ENCODE measurements at regions not wholly inside any gene's neighbourhood (a gene's known extent, or its start where the extent isn't known, plus 50 kb on each side); places are given as distances from the start of the nearest gene placed in this dataset.
"Not testable (repeated sequence)": the region's sequence is repeated elsewhere in the genome, so short reads cannot be mapped to it uniquely, and the experiment has no call there.

- no peaks in the 10 kb centered on the region for H3K27me3 ChIP-seq (ENCODE audit: insufficient read depth)
- no peaks in the 10 kb centered on the region for H3K4me1 ChIP-seq (ENCODE audit: insufficient read depth)
- peak overlapping the region; percentile 40; the same call in 1 of the 2 replicates for H2AFZ ChIP-seq
- H3F3A ChIP-seq (replicated peaks; ENCODE audit: low read depth): no peaks in the 10 kb centered on the region
- Mint-ChIP-seq H3K4me1 (no peaks in the 10 kb centered on the region), H3K36me3 (ENCODE audit: low read depth) (no peaks in the 10 kb centered on the region), H3K4me3 (no peak overlapping the region), H3K9me3 (no peaks in the 10 kb centered on the region), H3K27ac (no peak overlapping the region), H3K27me3 (ENCODE audit: insufficient read depth, low read depth, poor library complexity) (peaks cover 1% of the 10 kb centered on the region)
- H3K36me3 ChIP-seq (ENCODE audit: insufficient read depth): no peaks in the 10 kb centered on the region
- TF ChIP-seq, protein P1, sequence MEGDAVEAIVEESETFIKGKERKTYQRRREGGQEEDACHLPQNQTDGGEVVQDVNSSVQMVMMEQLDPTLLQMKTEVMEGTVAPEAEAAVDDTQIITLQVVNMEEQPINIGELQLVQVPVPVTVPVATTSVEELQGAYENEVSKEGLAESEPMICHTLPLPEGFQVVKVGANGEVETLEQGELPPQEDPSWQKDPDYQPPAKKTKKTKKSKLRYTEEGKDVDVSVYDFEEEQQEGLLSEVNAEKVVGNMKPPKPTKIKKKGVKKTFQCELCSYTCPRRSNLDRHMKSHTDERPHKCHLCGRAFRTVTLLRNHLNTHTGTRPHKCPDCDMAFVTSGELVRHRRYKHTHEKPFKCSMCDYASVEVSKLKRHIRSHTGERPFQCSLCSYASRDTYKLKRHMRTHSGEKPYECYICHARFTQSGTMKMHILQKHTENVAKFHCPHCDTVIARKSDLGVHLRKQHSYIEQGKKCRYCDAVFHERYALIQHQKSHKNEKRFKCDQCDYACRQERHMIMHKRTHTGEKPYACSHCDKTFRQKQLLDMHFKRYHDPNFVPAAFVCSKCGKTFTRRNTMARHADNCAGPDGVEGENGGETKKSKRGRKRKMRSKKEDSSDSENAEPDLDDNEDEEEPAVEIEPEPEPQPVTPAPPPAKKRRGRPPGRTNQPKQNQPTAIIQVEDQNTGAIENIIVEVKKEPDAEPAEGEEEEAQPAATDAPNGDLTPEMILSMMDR (conservative IDR thresholded peaks at IDR 0.05; ENCODE audit: low read depth in 2 of 2): peak; percentile 47 to 59
- TF ChIP-seq ZNF114 (CRISPR knock-in tag; IDR thresholded peaks at IDR 0.05): no peak
- no peak overlapping the region for H3K4me3 ChIP-seq
- ATAC-seq: peak; percentile 36; the same call in 2 of the 3 replicates
- no peaks in the 10 kb centered on the region for H3K9me2 ChIP-seq (ENCODE audit: insufficient read depth)
- H3K79me2 ChIP-seq (replicated peaks; ENCODE audit: insufficient read depth): no peaks in the 10 kb centered on the region
- H3K27ac ChIP-seq (ENCODE audit: low read depth): no peak overlapping the region
- no peaks in the 10 kb centered on the region for H4K20me1 ChIP-seq (replicated peaks; ENCODE audit: insufficient read depth)
- H3K4me2 ChIP-seq: no peak overlapping the region
- DNase-seq (ENCODE audit: low spot score): peak; percentile 42
These were observed 256.7 kb upstream of the CNR1 start for GRCh38 chr6:88422831-88423230.

DNA sequence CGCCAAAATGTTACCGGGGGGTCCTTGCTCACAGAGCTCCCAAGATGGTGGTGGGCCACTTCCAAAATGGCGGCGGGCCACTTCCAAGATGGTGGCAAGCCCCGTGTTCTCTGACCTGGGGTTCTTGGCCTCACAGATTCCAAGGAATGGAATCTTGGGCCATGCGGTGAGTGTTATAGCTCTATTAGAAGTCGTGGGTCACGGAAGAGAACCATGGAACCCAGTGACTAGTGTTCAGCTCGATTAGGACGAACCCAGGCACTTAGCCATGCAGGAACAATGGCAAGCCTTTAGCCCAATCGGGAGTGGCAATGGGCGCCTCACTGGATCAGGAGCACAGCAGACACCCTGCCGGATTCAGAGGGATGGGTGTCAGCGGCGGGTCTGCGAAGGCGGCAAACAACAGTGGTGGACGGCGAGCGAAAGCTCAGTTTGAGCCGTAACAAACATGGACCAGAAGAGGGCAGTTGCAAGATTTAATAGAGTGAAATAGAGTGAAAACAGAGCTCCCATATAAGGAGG, 254.9 kb upstream of the CNR1 start:
- not testable (repeated sequence) for H3F3A ChIP-seq (replicated peaks; ENCODE audit: low read depth); H3K27me3 ChIP-seq (ENCODE audit: insufficient read depth); H3K4me1 Mint-ChIP-seq; H3K36me3 ChIP-seq (ENCODE audit: insufficient read depth); H3K9me2 ChIP-seq (ENCODE audit: insufficient read depth); H3K4me2 ChIP-seq; H3K36me3 Mint-ChIP-seq (ENCODE audit: low read depth); H3K27ac Mint-ChIP-seq; H3K27ac ChIP-seq (ENCODE audit: low read depth); H3K9me3 Mint-ChIP-seq; H2AFZ ChIP-seq; H3K4me3 Mint-ChIP-seq; ATAC-seq; H3K4me1 ChIP-seq (ENCODE audit: insufficient read depth); H3K79me2 ChIP-seq (replicated peaks; ENCODE audit: insufficient read depth); DNase-seq (ENCODE audit: low spot score); H4K20me1 ChIP-seq (replicated peaks; ENCODE audit: insufficient read depth); H3K27me3 Mint-ChIP-seq (ENCODE audit: insufficient read depth, low read depth, poor library complexity); H3K4me3 ChIP-seq

DNA sequence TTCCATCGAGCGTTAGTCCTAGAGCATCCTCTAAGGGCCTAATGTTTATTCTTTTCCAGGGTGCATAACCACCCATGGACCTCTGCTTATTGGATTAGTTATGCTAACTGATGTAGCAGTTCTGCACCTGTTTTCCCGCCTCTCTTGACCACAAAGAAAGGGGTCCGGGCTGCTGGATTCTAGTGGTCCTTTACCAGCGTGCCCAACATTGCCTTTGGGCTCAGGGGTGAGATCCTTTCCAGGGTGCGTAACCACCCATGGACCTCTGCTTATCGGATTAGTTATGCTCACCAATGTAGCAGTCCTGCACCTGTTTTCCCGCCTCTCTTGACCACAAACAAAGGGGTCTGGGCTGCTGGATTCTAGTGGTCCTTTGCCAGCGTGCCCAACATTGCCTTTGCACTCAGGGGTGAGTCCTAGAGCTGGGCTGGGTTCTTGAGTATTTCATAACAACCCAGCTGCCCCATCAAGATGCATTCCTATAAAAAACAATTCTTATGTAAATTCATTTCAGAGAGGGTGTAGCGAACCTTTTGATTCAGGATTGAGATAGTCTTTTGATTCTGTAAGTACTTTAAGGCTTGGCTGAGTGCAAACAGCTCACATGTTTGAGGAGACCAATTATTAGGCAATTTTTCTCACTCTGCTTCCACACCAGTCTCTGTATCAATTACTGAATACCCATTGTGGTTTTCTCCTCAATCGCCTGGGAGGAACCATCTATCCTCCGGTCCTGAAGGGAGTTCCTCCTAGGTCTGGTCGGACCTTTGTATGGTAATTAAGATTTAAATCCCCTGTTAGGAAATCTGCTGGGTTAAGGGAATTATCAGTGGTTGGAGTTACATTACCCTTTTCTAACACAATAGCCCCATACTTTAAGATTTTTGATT, 253.0 kb upstream of the CNR1 start:
- H3K36me3 Mint-ChIP-seq (ENCODE audit: low read depth); H3K4me3 Mint-ChIP-seq; H3K9me3 Mint-ChIP-seq: not testable (repeated sequence)

DNA sequence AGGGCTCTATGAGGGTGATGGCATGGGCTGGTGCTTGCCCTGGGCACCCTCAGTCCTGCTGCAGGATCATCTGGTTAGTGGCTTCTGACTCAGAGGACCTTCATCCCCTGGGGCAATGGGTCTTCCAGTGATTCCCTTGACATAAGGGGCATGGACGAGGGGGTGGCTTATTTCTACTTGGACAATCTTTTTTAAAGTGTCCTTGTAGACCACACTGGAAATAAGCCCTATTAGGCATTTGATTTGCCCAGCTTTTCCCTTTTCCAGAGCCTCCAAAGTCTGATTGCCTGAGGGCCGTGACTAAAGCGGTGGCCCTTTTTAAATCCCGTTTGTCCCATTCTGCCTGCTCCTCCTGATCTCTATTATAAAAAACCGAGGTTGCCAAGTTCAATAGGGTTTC, 251.2 kb upstream of the CNR1 start:
- H3K27ac Mint-ChIP-seq; H4K20me1 ChIP-seq (replicated peaks; ENCODE audit: insufficient read depth); H3K36me3 Mint-ChIP-seq (ENCODE audit: low read depth); DNase-seq (ENCODE audit: low spot score); H3K4me3 ChIP-seq; H3K4me2 ChIP-seq; H3F3A ChIP-seq (replicated peaks; ENCODE audit: low read depth); H3K36me3 ChIP-seq (ENCODE audit: insufficient read depth); H3K9me2 ChIP-seq (ENCODE audit: insufficient read depth); H3K27me3 Mint-ChIP-seq (ENCODE audit: insufficient read depth, low read depth, poor library complexity); H3K27me3 ChIP-seq (ENCODE audit: insufficient read depth); H3K9me3 Mint-ChIP-seq; H3K27ac ChIP-seq (ENCODE audit: low read depth); H2AFZ ChIP-seq; H3K79me2 ChIP-seq (replicated peaks; ENCODE audit: insufficient read depth); ATAC-seq; H3K4me3 Mint-ChIP-seq; H3K4me1 Mint-ChIP-seq; H3K4me1 ChIP-seq (ENCODE audit: insufficient read depth): not testable (repeated sequence)

More for the DNA sequence above, 253.0 kb upstream of the CNR1 start:
- H3K4me1 ChIP-seq (ENCODE audit: insufficient read depth); H3K4me3 ChIP-seq; H3K27ac ChIP-seq (ENCODE audit: low read depth); H2AFZ ChIP-seq; ATAC-seq; H3K27me3 Mint-ChIP-seq (ENCODE audit: insufficient read depth, low read depth, poor library complexity); DNase-seq (ENCODE audit: low spot score); H3K79me2 ChIP-seq (replicated peaks; ENCODE audit: insufficient read depth); H3K27ac Mint-ChIP-seq; H3K36me3 ChIP-seq (ENCODE audit: insufficient read depth); H4K20me1 ChIP-seq (replicated peaks; ENCODE audit: insufficient read depth); H3K4me1 Mint-ChIP-seq; H3K27me3 ChIP-seq (ENCODE audit: insufficient read depth); H3K4me2 ChIP-seq; H3F3A ChIP-seq (replicated peaks; ENCODE audit: low read depth); H3K9me2 ChIP-seq (ENCODE audit: insufficient read depth): not testable (repeated sequence)
